OCI-M2 (cell line): ENCODE measurements at regions not wholly inside any gene's neighbourhood (a gene's known extent, or its start where the extent isn't known, plus 50 kb on each side); places are given as distances from the start of the nearest gene placed in this dataset.

Source experiments
- DNase-seq: peaks from one replicate; lab custom pipeline; 2025; ENCODE audit not compliant: unreplicated experiment; lab: John Stamatoyannopoulos, UW

DNA sequence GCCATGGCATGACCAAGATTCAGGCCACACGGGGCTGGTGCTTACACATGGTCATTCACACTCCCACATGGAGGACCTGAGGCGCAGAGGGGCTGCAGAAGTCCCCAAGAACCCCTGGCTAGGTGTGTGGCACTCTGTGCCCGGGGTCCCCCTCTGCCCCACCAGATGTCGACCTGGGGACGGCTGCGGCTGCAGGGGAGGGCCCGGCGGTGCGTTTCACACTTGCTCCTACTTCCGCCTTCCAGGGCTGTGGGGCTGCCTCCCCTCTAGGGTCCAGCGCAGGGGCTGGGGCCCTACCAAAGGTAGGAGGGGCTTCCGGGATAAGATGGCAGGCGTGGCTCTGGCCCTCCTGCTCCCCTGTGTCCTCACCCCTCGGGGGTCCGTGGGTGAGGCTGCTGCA, 81.1 kb upstream of the SLCO4A1 start:
- DNase-seq = no peak

DNA sequence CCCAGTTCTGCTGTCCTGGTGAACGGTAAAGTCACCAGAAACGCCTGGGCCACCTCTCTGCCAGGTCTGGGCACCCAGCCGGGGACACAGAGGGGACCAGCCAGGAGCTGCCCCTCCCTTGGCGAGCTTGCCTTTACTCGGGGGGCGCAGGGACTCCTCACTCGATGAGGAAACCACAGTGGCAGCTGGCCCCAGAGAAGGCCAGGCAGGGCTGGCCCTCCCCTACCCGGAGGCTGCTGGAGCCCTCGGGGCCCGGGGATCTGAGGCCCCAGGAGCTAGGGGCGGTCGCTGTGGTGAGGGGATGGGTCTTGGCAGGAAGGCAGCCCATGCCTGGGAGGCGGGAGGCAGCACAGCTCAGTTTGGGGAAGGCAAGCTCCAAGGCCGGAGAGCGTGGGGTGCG, 80.4 kb upstream of the SLCO4A1 start:
- no peak for DNase-seq

DNA sequence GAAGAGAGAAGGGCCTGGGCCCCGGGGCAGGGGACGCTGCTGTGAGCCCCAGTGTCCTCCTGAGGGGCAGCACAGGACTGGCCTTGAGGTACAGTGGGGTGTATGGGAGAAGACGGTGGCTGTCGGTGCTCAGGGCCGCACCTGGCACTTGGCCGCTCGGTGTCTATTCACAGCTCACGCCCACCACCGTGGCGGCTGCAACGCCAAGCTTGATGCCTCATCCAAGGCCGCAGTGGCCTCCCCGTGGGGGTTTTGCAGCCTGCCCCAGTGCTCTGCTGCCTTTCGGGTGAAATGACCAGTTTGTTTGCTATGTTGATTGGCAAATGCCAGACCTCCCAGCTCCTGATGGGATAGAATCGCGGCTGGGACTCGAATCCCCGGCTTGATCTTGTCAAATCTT, 79.5 kb upstream of the SLCO4A1 start:
- DNase-seq = no peak

DNA sequence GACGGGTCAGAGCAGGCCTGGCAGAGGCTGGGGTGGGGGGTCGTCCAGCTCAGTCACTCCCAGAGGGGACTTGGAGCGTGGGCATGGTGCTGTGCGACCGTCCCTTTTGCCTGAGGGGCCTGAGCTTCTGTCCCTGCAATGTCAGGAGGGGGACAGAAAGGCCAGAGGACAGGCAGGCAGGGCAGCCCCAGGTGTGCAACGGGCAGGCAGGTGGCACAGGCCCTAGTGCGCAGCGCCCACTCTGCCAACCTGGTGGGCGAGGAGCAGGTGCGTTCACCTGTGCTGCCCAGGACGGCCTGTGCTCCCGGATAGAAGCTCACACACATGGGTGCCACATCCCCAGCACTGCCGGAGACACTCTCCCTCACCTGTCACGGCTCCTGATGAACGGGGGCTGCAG, 78.7 kb upstream of the SLCO4A1 start:
- DNase-seq = no peak

DNA sequence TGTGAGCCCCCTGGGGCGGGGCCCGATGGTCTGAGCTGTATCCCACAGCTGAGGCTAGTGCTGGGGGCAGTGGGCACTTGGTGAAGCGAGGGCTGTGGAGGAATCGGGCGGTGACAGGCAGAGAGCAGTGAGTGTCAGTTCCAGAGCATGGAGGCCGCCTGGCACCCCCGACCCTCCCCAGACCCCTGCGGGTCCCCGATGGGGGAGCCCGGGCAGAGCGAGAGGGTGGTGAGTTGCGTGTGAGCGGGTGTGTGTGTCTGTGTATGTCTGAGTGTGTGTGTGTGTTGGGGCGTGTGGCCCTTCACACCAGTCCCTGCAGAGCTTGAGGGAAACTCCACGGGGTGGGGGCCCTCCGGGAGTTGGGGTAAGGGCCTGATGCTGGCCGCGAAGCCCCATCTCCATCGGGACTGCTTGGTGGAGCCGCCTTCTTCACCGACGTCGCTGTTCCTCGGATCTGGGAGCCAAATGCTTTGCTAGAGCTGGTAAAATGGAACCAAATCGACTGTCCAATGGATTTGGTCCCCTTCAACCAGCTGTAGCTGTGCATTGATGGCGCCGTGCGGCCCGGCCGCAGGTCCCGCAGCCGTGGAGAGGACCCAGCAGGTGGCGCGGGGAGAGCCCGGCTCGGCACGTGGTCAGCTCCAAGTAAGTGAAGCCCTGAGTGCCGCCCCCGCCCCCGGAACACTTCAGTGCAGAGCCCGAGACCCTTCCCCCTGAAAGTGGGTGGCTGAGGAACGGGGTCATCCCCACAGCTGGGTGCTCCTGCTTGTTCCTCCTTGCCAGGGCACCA, 77.7 kb upstream of the SLCO4A1 start:
- no peak for DNase-seq

DNA sequence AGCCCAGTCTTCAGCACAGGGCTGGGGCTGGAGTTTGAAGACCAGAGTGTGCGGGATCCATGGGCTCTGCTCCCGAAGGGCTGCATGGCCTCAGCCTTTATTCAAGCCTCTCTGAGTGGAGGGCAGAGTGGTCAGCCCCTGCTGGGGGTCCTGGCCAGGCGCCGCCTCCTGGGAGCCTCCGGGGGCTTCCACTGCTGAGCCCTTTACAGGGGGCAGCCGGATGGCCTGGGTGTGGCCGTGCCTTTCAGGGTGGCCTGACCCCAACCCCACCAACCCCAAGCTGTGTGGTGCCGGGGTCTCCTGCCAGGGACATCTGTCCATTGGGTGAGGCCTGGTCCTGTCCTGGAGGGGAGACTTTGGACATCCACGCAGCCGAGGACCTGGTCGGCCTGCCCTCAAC, 76.0 kb upstream of the SLCO4A1 start:
- no peak for DNase-seq

DNA sequence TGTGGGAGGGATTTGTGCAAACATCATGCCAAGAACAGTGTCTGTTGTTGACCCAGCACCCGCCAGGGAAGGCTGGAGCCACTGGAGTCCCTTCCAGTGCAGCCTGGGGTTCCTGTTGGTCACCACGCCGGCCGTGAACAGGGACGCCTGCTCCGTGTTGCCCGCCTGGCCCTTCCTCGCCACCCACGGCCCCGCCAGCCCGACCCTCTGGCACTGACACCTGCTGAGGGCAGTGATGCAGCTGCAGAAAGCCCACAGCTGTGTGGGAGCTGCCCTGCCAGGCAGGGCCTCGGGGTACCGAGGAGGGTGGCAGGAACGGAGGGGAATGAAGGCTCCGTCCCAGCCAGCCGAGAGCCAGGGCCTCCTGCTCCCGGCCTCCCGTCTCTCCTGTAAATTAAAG, 75.5 kb upstream of the SLCO4A1 start:
- no peak for DNase-seq

DNA sequence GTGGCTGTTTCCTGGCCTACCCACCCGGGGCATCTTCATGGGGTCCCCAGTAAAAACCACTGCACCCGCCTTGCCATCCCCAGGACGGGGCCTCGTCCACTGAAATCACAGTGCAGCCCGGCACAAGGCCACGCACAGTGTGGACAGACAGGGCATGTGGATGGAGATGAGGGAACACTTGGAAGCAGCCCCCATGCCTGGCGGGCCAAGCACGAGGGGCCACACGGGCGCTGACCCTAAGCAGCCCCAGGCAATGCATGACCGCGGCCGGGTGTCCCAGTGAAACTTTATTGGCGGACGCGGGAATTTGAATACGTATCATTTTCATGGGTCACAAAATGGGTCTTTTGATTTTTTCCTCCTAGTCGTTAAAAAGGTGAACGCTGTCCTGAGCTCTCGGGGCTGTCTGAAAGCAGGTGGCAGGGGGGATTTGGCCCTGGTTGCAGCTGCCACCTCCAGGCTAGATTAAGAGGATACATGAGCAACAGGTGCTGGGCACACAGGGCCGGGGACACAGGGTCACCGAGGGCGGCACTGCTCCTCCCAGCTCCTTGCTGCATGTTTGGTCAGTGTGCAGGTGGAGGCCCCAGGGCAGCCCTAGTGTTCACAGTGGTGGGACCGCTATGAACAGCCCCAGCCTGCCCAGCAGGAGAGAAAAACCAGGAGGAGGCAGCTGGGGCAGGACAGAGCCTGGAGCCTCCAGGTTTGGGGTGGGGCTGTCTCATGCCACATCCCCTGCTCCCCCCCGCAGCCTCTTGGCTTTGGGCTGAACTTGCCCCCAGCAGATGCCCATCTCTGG, 74.9 kb upstream of the SLCO4A1 start:
- no peak for DNase-seq

DNA sequence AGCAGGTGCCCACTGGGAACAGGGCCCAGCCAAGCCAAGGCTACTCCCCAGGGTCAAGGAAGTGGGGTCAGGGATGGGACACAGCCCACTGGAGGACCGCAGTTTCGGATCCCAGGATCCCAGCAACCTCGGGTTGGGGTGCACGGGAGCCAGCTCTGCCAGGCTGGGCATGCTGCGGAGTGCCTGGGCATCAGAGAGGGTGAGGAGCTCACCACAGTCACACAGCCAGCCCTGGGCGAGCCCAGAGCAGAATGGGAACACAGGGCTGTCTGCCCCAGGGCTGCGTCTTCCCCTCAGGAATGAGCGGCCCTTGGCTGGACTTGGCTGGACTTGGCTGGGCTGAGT, 74.3 kb upstream of the SLCO4A1 start:
- no peak for DNase-seq

DNA sequence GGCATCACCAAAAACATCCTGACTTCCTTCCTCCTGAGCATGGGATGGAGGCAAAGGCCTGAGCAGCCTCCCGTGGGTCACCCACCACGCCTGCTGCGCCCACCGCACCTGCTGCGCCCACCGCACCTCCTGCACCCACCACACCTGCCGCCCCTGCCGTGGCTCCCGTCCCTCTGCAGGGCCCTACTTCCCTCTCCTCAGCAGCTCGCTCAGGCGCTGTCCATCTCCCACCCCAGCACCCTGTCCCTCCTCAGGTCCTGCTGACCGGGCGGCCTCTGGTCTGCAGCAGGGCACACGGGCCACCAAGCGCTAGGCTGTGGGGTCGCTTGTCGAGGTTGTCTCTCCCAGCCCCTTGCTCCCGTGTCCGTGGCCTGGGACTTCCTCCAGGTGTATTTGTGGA, 72.7 kb upstream of the SLCO4A1 start:
- no peak for DNase-seq

DNA sequence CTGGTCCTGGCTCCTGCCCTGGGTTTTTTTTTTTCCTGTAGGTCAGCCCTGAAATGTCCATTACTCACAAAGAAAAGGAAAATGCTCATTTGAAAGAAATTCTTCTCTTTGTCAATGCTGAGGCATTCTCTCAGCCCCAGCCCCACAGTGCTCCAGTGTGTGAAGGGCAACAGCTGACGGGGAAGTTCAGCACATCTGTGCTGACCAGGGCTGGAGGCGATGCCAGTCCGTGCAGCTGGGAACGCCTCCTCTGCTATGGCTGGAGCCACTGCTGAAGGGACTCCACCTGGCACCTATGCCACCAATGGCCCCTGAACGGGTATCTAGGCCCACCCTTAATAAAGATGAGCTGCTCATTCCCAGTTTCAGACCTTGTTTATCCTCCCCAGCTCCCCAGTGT, 71.9 kb upstream of the SLCO4A1 start:
- no peak for DNase-seq

DNA sequence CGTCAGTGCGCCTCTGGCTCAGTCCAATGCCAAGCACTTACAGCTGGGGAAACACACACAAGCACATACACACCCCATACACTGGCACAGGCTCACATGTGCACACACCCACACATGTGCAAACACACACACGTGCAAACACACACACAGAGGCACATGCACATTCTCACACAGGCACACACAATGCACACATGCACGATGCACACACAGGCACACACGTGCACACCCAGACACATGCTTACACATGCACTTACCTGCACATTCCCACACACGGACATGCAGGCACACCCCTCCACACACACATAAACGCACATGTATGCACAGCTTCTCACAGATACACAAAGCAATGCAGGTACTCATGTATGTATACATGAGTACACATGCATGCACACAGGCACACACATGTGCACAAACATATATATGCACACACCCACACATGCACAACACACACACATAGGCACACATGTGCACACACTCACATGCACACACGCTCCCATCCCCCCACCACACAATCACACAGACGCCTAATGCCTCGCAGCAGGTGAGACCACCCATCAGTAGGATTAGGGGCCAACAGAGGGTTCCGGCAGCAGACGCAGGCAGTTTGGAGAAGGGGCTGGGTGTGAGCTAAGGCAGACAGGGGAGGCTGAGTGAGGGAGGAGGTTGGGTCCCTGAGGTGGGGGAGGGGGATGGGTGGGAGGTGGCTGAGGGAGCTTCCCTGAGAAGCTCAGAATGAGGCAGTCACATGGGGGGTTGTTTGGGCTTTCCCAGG, 71.2 kb upstream of the SLCO4A1 start:
- DNase-seq = no peak

DNA sequence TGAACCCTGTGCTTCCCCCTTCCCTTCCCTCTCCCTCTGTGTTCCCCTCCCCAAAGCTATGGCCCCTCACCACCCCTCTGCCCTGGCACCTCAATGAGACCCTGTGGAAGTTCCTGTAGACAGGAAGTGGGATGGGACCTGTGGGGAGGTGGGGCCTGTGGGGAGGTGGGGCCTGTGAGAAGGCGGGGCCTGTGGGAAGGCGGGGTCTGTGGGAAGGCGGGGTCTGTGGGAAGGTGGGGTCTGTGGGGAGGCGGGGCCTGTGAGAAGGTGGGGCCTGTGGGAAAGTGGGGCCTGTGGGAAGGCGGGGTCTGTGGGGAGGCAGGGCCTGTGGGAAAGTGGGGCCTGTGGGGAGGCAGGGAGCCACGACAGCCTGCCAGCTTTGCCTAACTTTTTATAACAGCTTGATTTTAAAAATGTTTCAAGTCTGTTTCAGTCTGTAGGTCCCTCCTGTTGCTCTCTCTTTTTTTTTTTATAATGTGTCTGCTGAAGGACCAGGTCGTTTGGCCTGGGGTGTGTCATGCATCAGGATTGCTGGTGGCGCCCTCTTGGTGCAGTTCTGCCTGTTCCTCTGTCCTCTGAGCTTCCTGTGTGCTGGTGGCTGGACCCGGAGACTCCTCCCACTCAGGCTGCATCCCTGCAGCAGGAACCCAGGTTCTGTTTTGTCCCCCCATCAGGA, 70.5 kb upstream of the SLCO4A1 start:
- DNase-seq = no peak

DNA sequence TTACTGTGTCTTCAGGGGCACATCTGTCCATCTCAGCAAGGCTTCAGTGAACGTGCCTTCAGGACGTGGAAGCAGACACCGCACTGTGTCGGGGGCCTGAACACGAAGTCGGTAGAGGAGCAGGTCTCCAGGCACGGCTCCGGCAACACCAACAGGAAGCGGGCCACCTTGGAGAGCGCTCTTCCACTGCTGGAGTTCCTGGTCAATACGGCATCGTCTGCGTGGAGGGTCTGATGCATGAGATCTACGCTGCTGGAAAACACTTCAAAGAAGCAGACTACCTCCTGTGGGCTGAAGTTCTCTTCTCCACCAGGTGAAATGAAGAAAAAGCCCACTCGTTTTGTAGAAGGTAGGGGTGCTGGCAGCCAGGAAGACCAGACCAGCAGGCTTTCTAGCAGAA, 69.3 kb upstream of the SLCO4A1 start:
- no peak for DNase-seq

DNA sequence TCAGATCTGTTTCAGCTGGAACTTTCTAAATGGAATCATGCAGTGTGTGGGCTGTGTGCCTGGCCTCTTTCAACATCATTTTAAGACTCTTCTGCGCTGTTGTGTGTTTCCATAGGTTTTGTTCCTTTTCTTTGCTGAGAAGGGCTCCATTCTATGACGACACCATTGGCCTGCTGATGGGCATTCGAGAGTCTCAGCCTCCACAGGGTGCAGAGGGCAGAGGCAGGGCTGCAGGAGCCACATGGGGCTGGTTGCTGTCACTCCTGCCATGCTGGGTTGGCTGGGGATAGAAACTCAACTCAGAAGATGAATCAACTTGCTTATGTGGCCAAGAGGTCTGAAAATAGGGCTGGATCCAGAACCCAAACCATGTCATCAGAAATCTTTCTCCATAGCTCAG, 68.5 kb upstream of the SLCO4A1 start:
- no peak for DNase-seq

DNA sequence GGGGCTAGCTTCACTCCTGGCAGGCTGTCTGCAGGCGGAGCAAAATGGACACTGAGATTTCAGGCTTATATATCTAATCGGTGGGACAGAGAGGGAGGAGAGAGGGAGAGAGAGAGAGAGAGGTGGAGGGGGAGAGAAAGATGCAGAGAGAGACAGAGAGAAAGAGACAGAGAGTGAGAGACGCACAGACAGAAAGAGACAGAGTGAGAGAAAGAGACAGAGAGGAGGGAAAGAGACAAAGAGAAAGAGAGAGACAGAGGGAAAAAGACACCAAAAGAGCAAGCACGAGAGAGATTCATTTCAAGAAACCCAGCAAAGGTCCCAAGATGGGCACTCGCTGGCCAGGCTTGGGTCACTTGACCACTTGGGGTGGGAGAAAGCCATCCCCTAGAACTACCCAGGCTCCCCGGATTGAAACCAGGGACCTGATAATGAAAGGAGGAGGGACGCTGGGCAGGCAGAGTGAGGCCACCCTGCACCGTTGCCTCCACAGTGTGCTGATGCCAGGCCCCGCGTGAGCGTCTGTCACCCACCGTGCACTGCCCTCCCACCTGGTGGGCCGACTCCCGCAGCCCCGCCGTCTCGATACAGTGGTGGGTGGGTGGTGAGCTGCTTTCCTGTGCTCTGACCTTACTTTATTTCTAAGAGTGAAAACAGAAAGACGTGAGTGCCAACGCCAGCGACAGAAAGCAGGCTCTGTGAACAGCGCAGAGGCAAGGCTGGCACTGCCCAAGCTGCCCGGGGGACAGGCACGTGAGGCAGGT, 67.9 kb upstream of the SLCO4A1 start:
- DNase-seq = no peak

DNA sequence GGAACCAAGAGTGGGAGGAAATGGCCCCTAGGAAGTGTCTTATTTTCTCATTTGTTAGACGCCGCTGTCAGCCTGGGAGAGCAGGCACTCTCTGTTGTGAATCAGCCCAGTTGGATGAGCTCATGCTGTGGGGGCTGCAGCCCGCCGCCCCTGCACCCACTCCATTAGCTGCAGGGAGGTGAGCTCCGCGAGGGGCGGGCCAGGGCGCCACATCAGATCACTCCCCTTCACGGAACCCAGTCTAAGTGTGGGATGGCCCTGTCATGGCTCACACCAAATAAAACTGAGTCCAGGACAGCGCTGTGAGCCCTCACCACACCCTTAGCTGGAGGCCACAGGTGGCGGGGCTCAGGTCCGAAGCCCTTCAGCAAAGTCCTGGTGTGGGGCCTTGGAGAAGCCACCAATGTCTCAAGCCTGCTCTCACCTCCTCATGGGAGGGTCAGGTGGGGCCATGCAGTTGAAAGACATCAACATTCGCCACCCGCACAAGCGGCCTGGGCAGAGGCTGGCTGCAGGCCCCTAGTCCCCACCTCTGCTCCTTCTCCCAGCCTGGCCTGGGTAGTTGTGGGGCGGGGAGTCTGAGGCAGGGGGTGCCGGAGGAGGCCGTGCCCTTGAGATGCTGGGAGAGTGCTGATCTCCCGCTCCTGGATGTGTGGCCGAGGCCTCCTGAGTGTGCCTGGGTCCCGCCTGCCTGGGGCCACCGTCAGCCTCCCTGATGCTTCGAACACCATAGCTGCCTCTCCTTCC, 66.2 kb upstream of the SLCO4A1 start:
- DNase-seq = no peak

DNA sequence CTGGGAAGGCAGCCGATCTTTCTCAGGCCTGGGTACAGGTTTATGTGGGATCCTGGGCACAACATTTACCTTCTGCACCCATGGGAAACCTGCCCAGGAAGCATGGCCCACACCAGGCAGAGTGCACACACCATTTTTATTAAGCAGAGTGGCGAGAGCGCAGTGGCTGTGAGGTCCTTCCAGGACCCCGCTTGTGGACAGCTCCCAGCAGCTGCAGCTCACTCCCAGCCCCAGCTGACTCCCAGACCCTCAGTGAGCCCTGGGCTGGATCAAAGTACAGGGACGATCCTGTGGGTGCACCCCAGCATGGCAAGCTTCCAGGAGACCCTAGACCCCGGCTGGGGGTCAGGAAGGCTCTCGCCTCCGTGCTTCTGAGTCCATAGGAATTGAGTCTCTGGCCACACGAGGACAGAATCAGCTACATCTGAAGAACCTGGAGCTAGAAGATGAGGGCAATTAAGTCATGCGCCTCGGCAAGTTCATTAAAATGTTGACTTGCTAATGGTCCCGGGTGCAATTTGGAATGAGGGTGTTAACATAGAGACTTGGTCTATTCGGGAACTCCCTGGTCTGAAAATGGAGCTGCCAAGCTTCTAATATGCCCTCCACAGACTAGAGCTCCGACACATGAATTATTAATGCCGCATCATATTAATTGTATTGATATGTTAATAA, 65.4 kb upstream of the SLCO4A1 start:
- no peak for DNase-seq

DNA sequence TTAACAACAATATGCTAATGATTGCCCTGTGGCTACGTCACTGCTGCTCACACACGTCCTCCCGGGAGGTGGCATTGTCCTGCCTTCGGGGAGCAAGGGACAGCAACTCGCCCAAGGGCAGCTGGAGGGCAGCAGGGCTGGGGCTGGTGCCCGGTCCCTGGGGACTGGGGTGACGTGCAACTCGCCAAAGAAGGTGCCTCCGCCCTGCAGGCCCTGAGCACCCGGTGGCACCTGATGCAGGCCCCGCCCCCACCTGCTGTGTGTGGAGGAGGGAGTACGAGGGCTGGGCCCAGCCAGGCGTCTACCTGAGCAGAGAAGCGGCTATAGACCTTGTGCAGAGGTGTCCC, 64.8 kb upstream of the SLCO4A1 start:
- DNase-seq = no peak
